NCI-H345 treated with DMSO at 0.1 percent for 48 hours (cell line): ENCODE measurements at regions not wholly inside any gene's neighbourhood (a gene's known extent, or its start where the extent isn't known, plus 50 kb on each side); places are given as distances from the start of the nearest gene placed in this dataset.
"Not testable (repeated sequence)": the region's sequence is repeated elsewhere in the genome, so short reads cannot be mapped to it uniquely, and the experiment has no call there.

Experiments used
- DNase-seq: peaks from one replicate; lab custom pipeline; 2025; ENCODE audit not compliant: unreplicated experiment; lab: John Stamatoyannopoulos, UW

DNA sequence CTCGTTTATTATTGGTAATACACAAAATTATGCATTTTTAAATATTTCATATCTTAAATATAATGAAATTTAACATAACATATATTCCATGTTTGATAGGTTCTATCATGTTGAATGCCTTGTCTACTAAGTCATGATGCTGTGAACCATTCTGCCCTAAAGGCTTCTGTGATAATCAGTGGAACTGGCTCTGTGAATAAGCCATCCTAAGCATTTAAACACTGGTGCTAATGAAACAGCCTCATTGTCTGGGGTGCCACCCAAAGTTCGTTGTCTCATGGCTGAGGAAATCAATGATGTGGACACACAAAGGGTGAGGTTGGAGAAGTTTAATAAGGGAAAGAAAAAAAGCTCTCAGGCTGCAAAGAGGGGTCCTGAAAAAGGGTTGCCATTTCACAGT is 264.7 kb upstream of the ZRANB2 start:
- no peak for DNase-seq

DNA sequence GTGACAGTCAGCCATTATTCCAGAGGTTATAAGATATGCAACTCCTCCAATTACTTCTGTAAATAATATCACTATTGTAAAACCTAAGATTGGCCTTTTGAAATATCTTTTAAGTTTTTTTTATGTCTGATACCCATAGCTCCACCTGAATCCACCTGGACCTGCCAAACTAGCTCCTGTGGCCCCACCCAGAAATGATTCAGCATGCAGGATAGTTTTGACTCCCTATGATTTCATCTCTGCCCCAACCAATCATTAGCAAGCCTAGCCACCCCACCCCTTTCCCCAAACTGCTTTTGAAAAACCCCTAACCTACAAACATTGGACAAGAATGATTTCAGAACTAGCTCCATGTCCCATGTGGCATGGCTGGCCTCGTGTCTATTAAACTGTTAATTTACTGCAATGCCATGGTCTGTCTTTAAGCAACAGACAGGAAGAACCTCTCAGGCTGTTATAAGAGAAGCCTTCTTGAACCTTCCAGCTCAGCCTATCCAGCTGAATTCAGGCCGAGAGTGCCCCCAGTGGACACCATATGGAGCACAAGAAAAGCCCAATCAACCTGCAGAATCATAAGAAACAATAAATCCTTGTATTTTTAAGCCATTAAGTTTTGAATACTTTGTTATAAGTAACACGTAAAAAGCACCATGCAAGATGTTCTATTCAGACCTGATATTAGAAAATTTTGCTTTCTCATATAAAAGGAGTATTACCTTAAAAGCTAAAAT is 263.0 kb upstream of the ZRANB2 start:
- DNase-seq, result no peak

DNA sequence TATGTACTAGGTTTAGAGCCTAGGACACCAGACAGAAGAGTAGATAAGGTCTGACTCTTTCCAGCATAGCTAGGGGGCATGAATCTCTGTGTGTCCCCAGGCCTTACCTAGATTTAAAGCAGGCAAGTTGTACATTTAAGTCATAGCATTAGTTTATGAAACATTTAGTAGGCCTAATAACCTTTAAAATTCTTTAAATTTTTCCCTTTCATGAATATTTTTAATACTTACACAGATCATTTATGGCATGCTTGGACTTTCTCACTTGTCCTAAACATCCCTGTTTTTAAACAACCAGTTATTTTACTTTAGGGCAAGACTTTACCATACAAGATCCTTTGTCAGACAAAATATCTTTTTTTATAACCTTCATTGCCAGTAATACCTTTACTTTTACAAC is 258.4 kb upstream of the ZRANB2 start:
- DNase-seq, result no peak

DNA sequence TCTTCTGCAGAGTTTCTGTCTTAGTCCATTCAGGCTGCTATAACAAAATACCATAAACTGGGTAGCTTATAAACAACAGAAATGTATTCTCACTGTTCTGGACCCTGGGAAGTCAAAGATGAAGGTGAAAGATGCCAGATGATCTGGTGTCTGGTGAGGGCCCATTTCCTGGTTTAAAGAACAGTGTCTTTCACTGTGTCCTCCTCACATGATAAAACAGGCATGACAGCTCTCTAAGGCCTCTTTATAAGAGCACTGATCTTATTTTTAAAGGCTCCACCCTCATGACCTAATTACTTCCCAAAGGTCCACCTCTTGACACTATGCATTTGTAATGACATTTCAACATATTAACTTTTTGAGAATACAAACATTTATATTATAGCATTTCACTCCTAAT is 250.2 kb upstream of the ZRANB2 start:
- DNase-seq, result no peak

GRCh38 chr1:71324671-71325267 is 243.9 kb upstream of the ZRANB2 start:
- DNase-seq, result no peak

GRCh38 chr1:71312545-71312944 is 231.7 kb upstream of the ZRANB2 start:
- no peak for DNase-seq

DNA sequence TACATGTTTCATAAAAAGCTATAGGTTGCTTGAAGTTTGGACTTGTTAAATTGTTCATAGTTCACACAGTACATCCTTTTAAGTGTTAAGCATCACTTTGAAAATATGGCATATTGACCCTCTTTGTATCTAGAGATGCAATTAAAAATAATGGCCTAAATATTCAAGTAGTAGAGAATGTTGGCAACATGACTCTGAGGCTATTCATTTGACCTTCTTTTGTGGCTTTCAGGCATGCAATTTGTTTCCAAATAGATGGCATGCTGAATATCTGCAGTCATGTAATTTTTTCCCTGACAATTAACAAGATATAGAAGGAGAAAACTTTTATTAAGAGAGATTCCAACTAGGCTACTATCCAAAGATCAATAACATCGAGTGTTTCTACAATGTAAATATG is 230.5 kb upstream of the ZRANB2 start:
- no peak for DNase-seq

GRCh38 chr1:71307451-71307850 is 226.6 kb upstream of the ZRANB2 start:
- DNase-seq, result no peak

DNA sequence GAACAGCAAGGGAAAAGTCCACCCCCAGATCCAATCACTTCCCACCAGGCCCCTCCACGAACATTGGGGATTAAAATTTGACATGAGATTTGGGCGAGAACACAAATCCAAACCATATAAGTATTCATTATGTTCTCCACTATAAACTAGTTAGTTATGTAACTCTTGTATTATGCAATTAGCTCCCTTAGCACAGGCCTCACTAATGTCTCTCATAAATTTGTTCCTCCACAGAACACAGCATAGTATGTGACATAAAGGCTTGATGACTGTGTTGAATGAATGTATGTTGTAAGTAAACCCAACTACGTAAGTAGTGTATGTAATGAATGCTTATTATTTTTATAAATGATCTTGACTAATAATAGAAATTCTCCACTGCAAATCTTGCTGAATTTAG is 223.3 kb upstream of the ZRANB2 start:
- no peak for DNase-seq

- DNase-seq, result no peak
These were observed 222.8 kb upstream of the ZRANB2 start for GRCh38 chr1:71303617-71304041.

- no peak for DNase-seq
These were observed 217.8 kb upstream of the ZRANB2 start for GRCh38 chr1:71298633-71299032.

- no peak for DNase-seq
These were observed 215.8 kb upstream of the ZRANB2 start for GRCh38 chr1:71296551-71297134.

DNA sequence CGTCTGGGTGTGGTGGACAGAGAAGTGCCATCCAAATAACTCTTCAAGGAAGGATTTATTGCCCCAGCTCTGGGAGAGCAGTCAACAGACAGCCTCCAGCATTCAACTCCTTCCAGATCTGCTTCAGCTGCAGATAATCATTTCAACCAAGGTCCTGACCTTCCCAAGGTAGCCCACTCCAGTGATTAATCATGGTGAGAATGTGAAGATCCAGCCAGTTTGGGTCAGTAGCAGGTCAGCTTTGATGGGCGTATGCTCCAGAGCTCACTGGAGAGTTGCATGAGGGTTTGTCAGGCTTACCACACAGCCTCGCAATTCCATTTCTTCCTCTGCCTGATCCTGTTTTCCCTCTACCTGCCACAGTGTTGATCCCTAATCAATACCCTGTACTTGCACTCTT is 214.5 kb upstream of the ZRANB2 start:
- DNase-seq, result no peak

- DNase-seq, result no peak
These were observed 213.3 kb upstream of the ZRANB2 start for GRCh38 chr1:71294178-71294577.

DNA sequence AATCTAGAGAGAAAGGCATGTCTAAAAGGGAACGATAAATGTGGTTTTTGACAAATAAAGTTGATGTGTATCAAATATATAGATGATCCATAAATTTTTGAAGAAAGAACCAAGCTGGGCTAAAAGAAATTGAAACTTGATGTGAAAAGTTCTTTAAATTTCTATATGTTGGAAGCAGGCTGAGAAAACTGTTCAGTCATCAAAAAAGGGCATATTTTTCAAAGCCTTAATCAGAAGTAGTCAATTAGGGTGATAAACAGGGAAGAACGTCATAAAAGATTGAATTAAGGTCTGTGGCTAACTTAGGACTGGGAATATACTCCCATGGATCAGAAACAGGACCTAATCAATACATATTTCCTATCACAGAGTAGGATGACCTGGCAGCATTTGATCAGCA is 211.4 kb upstream of the ZRANB2 start:
- no peak for DNase-seq

GRCh38 chr1:71290506-71291237 is 209.8 kb upstream of the ZRANB2 start:
- not testable (repeated sequence) for DNase-seq

DNA sequence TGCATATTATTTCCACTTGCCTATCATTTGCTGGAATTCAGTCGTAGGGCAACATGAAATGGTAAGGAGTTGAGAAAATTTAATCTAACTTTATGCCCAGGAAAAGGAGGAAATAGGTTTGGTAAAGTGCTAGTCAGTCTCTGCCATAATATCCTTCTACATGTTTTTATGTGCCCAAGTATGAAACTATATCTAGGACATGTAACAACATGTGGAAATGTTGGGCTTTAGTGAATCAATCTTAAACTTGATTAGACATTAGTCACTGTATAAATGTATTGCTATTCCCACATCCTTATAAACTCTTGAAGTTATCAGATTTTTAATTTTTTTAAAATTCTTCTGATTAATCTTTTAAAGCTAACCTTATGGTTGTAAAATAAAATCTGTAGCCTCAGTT is 204.7 kb upstream of the ZRANB2 start:
- DNase-seq, result no peak

GRCh38 chr1:71276466-71276865 is 195.6 kb upstream of the ZRANB2 start:
- DNase-seq, result no peak

DNA sequence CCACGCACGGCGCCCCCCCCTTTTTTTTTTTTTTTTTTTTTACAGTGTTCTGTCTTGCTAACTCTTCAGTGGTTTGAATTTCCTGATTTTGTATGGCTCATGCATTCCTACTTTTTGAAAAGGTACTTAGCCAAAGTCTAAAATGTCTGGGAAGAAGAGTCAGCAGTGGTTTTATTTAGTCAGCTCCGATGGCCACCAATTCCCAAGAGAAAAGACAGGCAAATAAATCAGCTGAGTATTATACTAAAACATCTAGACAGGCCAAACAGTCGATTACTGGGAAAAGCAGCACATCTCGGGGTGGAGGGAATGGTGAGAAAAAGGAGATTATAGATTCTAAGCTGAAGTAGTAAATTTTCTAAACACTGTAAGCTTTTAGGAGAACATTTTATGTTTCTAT is 192.5 kb upstream of the ZRANB2 start:
- no peak for DNase-seq

GRCh38 chr1:71270394-71270915 is 189.6 kb upstream of the ZRANB2 start:
- DNase-seq, result no peak

DNA sequence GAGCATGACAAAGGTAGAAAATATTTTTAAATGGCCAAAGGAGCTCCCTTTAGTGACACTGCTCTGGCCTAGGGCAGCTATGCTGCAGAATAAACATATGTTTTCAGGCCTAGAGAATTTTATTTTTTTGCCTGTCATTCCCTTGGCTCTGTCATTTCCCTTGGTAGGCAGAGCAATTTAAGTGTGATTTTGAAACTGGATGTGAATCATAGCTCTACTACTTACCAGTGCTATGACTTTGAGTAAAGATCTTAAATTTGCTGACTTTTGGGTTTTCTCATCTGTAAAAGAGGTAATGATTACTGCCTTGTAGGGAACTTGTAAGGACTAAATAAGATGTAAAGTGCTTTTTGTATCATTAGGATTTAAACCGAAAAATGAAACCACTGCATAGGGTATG is 189.0 kb upstream of the ZRANB2 start:
- DNase-seq, result no peak

- no peak for DNase-seq
These were observed 188.3 kb upstream of the ZRANB2 start for GRCh38 chr1:71269179-71269578.
